Brain microvascular endothelial cell (primary cell): ENCODE measurements at regions not wholly inside any gene's neighbourhood (a gene's known extent, or its start where the extent isn't known, plus 50 kb on each side); places are given as distances from the start of the nearest gene placed in this dataset.

Source experiments
- DNase-seq: peaks from one replicate; pipeline ENCODE4 v3.0.0-alpha.2; 2020
- H3K27ac ChIP-seq: fragments of 250-450 bp; sonication (Bioruptor Pico); 2 replicates; pipeline ENCODE4 v1.5.1; 2020; ENCODE audit warnings: mild to moderate bottlenecking, moderate library complexity
- H3K27me3 ChIP-seq: fragments of 250-450 bp; sonication (Bioruptor Pico); replicated peaks from 2 replicates; pipeline ENCODE4 v1.5.1; 2020; ENCODE audit warnings: mild to moderate bottlenecking
- H3K36me3 ChIP-seq: fragments of 250-450 bp; sonication (Bioruptor Pico); replicated peaks from 2 replicates; pipeline ENCODE4 v1.5.1; 2020; ENCODE audit warnings: mild to moderate bottlenecking
- H3K4me3 ChIP-seq: 2 replicates; pipeline ENCODE4 v1.5.1; 2011; ENCODE audit warnings: low read depth, mild to moderate bottlenecking, control low read depth, low read length, moderate library complexity
- in situ Hi-C: cut with HindIII; loops from 2 replicates; pipeline ENCODE4 v1.10.0; 2017; ENCODE audit warnings: low sequenced_read_pairs, low pct_ligation_motif_present
- TF ChIP-seq, protein P1 (sequence below): IDR thresholded peaks from 2 replicates; pipeline ENCODE4 v1.5.1; 2011; ENCODE audit warnings: low read depth, mild to moderate bottlenecking, moderate library complexity, low read length, control low read depth, inconsistent platforms; ENCODE audit errors: missing control alignments

DNA sequence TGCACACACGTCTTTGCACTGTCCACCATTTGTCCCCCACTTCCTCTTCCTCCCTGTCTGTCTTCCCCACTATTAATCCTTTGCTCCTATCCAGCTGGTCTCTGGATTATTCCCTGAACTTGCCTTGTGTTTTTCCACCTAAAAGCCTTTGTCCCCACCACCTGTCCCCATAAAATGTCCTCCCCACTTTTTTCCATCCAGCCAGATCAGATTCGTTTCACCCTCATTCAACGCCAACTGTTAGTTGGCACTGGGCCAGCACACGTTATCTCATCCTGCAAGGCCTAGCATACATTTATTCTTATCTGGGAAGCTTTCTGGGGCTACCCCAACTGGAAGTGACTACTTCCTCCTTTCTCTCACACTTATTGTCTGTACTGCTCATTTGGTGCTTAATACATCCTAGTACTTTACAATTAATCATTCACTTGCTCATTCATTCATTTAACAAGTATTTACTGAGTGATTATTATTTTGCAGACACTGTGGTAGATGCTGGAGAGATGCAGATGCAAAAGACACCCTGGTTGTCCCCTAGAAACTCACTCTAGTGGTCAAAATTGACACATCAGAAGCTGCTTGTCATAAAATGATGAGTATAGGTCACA lies 96.2 kb downstream of the RASSF10 start:
- peaks cover 5% of the 10 kb centered on the region for H3K27me3 ChIP-seq
- in situ Hi-C loops, result no loop called here

DNA sequence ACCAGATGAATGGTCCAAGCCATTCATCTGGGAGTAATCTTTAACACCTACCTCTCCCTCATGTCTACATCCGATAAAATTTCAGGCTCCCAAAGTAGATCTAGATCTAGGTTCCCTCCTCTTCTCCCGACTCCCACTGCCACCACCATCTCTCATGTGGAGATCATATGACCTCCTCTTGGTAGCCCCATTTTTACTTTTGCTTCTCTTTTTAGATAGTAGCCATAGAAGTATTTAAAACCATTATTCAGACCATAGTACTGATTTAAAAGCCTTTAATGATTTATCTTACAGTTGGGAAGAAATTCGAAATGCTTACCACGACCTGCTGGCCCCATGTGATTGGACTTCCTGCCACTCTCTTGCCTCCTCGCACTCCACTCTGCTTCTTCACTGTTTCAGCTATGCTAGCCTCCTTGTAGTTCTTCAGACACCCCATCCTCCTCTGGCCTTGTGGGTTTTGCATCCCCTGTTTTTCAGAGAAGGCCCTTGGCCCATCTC lies 98.5 kb downstream of the RASSF10 start:
- no peak for DNase-seq
- TF ChIP-seq, protein P1, sequence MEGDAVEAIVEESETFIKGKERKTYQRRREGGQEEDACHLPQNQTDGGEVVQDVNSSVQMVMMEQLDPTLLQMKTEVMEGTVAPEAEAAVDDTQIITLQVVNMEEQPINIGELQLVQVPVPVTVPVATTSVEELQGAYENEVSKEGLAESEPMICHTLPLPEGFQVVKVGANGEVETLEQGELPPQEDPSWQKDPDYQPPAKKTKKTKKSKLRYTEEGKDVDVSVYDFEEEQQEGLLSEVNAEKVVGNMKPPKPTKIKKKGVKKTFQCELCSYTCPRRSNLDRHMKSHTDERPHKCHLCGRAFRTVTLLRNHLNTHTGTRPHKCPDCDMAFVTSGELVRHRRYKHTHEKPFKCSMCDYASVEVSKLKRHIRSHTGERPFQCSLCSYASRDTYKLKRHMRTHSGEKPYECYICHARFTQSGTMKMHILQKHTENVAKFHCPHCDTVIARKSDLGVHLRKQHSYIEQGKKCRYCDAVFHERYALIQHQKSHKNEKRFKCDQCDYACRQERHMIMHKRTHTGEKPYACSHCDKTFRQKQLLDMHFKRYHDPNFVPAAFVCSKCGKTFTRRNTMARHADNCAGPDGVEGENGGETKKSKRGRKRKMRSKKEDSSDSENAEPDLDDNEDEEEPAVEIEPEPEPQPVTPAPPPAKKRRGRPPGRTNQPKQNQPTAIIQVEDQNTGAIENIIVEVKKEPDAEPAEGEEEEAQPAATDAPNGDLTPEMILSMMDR, result no peak
- H3K4me3 ChIP-seq, result no peak overlapping the region
- H3K36me3 ChIP-seq, result no peaks in the 10 kb centered on the region
- peaks cover 5% of the 10 kb centered on the region for H3K27me3 ChIP-seq
- in situ Hi-C loops, result no loop called here
- H3K27ac ChIP-seq, result no peak overlapping the region

More for the DNA sequence above, 96.2 kb downstream of the RASSF10 start:
- Histone ChIP-seq H3K4me3 (no peak overlapping the region), H3K36me3 (no peaks in the 10 kb centered on the region), H3K27ac (no peak overlapping the region)
- no peak for DNase-seq
- TF ChIP-seq, protein P1, result no peak

DNA sequence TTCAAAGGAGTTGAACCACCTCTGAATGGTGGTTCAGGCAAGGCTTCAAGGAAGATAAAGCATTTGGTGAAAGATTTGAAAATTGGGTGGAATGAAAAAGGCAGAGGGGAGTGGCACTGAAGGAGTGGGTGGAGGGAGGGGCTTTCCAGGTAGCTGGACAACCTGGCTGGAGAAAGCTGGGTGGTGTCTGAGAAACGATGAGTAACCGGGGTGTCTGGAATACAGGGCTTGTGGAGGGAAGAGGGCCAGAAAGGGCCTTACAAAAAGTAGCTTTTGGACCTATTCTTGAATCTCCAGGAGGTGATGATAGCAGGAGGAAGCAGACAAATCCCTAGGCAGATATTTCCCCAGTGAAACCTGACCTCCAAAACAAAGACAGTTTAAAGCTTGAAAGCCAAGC lies 99.3 kb downstream of the RASSF10 start:
- H3K36me3 ChIP-seq, result no peaks in the 10 kb centered on the region
- TF ChIP-seq, protein P1, result no peak
- in situ Hi-C loops, result no loop called here
- DNase-seq, result no peak
- no peak overlapping the region for H3K4me3 ChIP-seq
- no peaks in the 10 kb centered on the region for H3K27me3 ChIP-seq
- H3K27ac ChIP-seq, result no peak overlapping the region

DNA sequence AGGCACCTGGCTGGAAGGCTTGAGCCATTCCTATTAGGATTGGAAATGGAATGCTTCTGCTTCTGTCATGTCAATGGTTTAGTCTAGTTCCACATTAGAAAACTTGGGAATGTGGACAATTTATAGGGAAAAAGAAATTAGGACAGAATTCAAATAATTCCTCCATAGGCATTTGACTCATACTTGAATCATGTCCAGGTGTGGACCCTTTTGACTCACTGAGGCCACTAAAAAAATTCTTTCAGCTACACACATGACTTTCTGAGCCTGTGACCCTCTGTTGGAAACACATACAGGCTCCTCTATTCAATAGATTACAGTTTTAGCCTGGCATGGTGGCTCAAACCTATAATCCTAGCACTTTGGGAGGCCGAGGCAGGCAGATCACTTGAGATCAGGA lies 100.5 kb downstream of the RASSF10 start:
- H3K27ac ChIP-seq, result no peak overlapping the region
- no peak for DNase-seq
- H3K36me3 ChIP-seq, result no peaks in the 10 kb centered on the region
- no peaks in the 10 kb centered on the region for H3K27me3 ChIP-seq
- H3K4me3 ChIP-seq, result no peak overlapping the region
- TF ChIP-seq, protein P1, result no peak
- in situ Hi-C loops, result no loop called here

DNA sequence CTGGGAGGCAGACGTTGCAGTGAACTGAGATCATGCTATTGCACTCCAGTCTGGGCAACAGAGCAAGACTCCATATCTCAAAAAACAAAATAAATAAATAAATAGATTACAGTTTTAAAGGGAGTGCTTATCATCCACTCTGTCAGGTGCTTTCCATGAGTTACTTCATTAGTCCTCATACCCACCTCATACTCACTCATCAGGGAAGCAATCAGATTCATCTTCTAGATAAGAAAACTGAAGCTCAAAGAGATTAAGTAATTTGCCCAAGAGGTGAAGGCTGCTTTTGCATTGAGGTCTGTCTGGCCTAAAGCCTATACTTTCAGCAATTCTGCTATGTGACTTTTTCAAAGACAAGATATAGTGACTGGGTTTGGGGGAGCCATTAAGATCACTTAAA lies 101.0 kb downstream of the RASSF10 start:
- H3K4me3 ChIP-seq, result no peak overlapping the region
- H3K36me3 ChIP-seq, result no peaks in the 10 kb centered on the region
- H3K27ac ChIP-seq, result no peak overlapping the region
- TF ChIP-seq, protein P1, result no peak
- DNase-seq, result no peak
- H3K27me3 ChIP-seq, result no peaks in the 10 kb centered on the region
- in situ Hi-C loops, result no loop called here
